Liver (tissue), 8 donors: ENCODE measurements at regions not wholly inside any gene's neighbourhood (a gene's known extent, or its start where the extent isn't known, plus 50 kb on each side); places are given as distances from the start of the nearest gene placed in this dataset.

Experiments
- DNase-seq: peaks from one replicate; pipeline ENCODE4 v3.0.0-alpha.2; 2017; ENCODE audit warnings: low spot score
- H3K27ac ChIP-seq, 2 donors: one replicate each; pipeline ENCODE4 v1.7.0; 2013; ENCODE audit warnings: inconsistent platforms in 2 of 2, low read length in 2 of 2, control low read depth in 1 of 2, low read depth in 1 of 2, mild to moderate bottlenecking in 1 of 2
- H3K27me3 ChIP-seq, 4 donors: one replicate each; pipeline versions ENCODE4 v1.6.1 to v1.7.0; 2013; ENCODE audit warnings: low read length in 3 of 4, inconsistent platforms in 1 of 4, mild to moderate bottlenecking in 1 of 4, moderate library complexity in 1 of 4; ENCODE audit not compliant: control insufficient read depth in 4 of 4, insufficient read depth in 4 of 4
- H3K36me3 ChIP-seq, 4 donors: one replicate each; pipeline versions ENCODE4 v1.6.1 to v1.7.0; 2013; ENCODE audit warnings: low read length in 3 of 4, mild to moderate bottlenecking in 3 of 4, low read depth in 1 of 4, moderate library complexity in 1 of 4; ENCODE audit not compliant: control insufficient read depth in 4 of 4, insufficient read depth in 3 of 4
- H3K4me1 ChIP-seq, 4 donors: one replicate each; pipeline versions ENCODE4 v1.6.1 to v1.7.0; 2013; ENCODE audit warnings: low read length in 3 of 4, mild to moderate bottlenecking in 3 of 4, moderate library complexity in 1 of 4; ENCODE audit not compliant: control insufficient read depth in 4 of 4, insufficient read depth in 4 of 4
- H3K4me3 ChIP-seq, 3 donors: one replicate each; pipeline versions ENCODE4 v1.6.1 to v1.7.0; 2013; ENCODE audit warnings: low read length in 3 of 3, control low read depth in 1 of 3, low read depth in 1 of 3, mild to moderate bottlenecking in 1 of 3
- H3K9ac ChIP-seq, 2 donors: one replicate each; pipeline ENCODE4 v1.7.0; 2013; ENCODE audit warnings: low read length in 2 of 2, mild to moderate bottlenecking in 2 of 2, moderate library complexity in 2 of 2, control low read depth in 1 of 2, low read depth in 1 of 2
- H3K9me3 ChIP-seq, 4 donors: one replicate each; pipeline versions ENCODE4 v1.6.1 to v1.7.0; 2013; ENCODE audit warnings: low read length in 3 of 4; ENCODE audit not compliant: control insufficient read depth in 4 of 4
- EGR1 ChIP-seq, 2 donors: IDR thresholded peaks; 2 replicates each; pipeline ENCODE4 v1.6.1; 2016 to 2018; ENCODE audit warnings: antibody characterized with exemption in 2 of 2, low read depth in 2 of 2
- FOXA1 ChIP-seq: IDR thresholded peaks from 2 replicates; pipeline ENCODE4 v1.6.1; 2016; ENCODE audit warnings: antibody characterized with exemption
- FOXA2 ChIP-seq: IDR thresholded peaks from 2 replicates; pipeline ENCODE4 v1.6.1; 2016; ENCODE audit warnings: antibody characterized with exemption
- GABPA ChIP-seq, 2 donors: IDR thresholded peaks in 1 of 2; conservative IDR thresholded peaks in 1 of 2; 2 replicates each; pipeline ENCODE4 v1.6.1; 2016; ENCODE audit warnings: antibody characterized with exemption in 2 of 2, mild to moderate bottlenecking in 1 of 2, moderate library complexity in 1 of 2
- HNF4A ChIP-seq, 2 donors: conservative IDR thresholded peaks; 2 replicates each; pipeline ENCODE4 v1.6.1; 2016; ENCODE audit warnings: antibody characterized with exemption in 2 of 2, mild to moderate bottlenecking in 2 of 2
- HNF4G ChIP-seq: IDR thresholded peaks from 2 replicates; pipeline ENCODE4 v1.6.1; 2016; ENCODE audit warnings: antibody characterized with exemption
- RAD21 ChIP-seq, 2 donors: IDR thresholded peaks; 2 replicates each; pipeline ENCODE4 v1.6.1; 2016; ENCODE audit warnings: antibody characterized with exemption in 2 of 2, mild to moderate bottlenecking in 2 of 2
- RXRA ChIP-seq, 2 donors: IDR thresholded peaks; 2 replicates each; pipeline ENCODE4 v1.6.1; 2017 to 2018; ENCODE audit warnings: antibody characterized with exemption in 2 of 2, mild to moderate bottlenecking in 1 of 2
- SP1 ChIP-seq: IDR thresholded peaks from 2 replicates; pipeline ENCODE4 v1.6.1; 2018; ENCODE audit warnings: antibody characterized with exemption, mild to moderate bottlenecking
- YY1 ChIP-seq: IDR thresholded peaks from 2 replicates; pipeline ENCODE4 v1.6.1; 2016; ENCODE audit warnings: antibody characterized with exemption, mild to moderate bottlenecking
- WGBS: extraction: QIAGEN DNeasy Blood & Tissue Kit; methylation state at CpG from one replicate; pipeline ENCODE4 v1.1.7; 2013; 5-methylcytosine and 5-hydroxymethylcytosine counted together
- TF ChIP-seq, protein P1 (sequence below): fragments of 150-350 bp; IDR thresholded peaks from 2 replicates; pipeline ENCODE4 v1.5.1; 2017; ENCODE audit warnings: improper control_type of control experiment, low read depth, low read length; ENCODE audit not compliant: missing input control
- TF ChIP-seq, protein P2 (sequence below): IDR thresholded peaks from 2 replicates; pipeline ENCODE4 v1.6.1; 2016; ENCODE audit warnings: antibody characterized with exemption
- TF ChIP-seq, protein P3 (sequence below): IDR thresholded peaks from 2 replicates; pipeline ENCODE4 v1.6.1; 2016; ENCODE audit warnings: antibody characterized with exemption, mild to moderate bottlenecking
- TF ChIP-seq, protein P4 (sequence below): IDR thresholded peaks from 2 replicates; pipeline ENCODE4 v1.6.1; 2016; ENCODE audit warnings: antibody characterized with exemption
- donor health status: healthy.
- donor health status: healthy.
- donor health status: healthy.
- donor health status: healthy.
- donor health status: healthy.

DNA sequence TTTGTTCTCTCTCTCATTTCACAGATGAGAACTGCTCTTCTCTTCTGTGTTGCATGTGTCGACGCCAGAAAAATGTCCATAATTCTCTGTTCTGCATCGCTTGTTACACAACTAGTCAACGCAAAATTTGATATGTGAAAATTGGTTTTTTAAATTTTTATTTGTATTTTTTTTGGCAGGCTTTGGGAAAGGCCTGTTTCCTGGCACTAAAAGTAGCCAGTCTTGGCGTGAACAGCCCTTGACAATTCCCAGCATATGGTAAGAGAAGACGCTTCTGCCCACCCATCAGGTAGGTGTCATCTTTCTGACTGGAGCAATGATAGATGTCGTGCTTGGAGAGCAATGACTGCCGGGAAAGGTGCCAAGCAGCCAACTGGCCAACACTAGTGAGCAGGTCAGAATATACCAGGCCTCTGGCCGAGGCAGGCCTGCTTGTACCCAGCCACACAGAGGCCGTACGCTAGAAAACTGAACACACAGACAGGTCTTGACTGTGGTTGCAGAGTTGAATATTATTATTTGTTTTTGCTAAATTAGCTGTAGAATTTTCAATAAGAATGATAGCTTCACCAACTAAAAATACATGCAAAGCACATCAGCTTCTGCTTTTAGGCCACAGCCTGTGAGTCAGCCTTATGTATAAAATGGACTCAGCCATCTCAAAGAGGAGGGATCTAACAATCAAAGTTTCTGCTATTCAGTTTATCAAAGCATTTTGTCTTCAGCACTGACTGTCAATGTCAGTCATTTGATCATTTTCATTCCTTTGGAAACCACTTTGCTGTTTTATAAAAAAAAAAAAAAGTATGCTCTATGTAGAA lies 837.5 kb downstream of the MCTP2 start:
- Histone ChIP-seq H3K27me3 (no peaks in the 10 kb centered on the region), H3K27ac (no peak overlapping the region), H3K9ac (no peak overlapping the region), H3K4me3 (no peak overlapping the region), H3K9me3 (no peaks in the 10 kb centered on the region), H3K4me1 (no peaks in the 10 kb centered on the region), H3K36me3 (peaks cover 0 to 2% (median 0%) of the 10 kb centered on the region in 4 donors)
- no peak for DNase-seq
- WGBS, result 88% methylated on average over 11 of the region's 11 CpGs
- TF ChIP-seq EGR1 (IDR thresholded peaks at IDR 0.05; ENCODE audit: low read depth in 2 of 2) (no peak), SP1 (no peak), GABPA (IDR thresholded peaks at IDR 0.05 in 1 of 2, conservative IDR thresholded peaks at IDR 0.05 in 1 of 2) (no peak), RAD21 (IDR thresholded peaks at IDR 0.05) (no peak), HNF4G (no peak), HNF4A (conservative IDR thresholded peaks at IDR 0.05) (no peak)
- TF ChIP-seq, protein P1, sequence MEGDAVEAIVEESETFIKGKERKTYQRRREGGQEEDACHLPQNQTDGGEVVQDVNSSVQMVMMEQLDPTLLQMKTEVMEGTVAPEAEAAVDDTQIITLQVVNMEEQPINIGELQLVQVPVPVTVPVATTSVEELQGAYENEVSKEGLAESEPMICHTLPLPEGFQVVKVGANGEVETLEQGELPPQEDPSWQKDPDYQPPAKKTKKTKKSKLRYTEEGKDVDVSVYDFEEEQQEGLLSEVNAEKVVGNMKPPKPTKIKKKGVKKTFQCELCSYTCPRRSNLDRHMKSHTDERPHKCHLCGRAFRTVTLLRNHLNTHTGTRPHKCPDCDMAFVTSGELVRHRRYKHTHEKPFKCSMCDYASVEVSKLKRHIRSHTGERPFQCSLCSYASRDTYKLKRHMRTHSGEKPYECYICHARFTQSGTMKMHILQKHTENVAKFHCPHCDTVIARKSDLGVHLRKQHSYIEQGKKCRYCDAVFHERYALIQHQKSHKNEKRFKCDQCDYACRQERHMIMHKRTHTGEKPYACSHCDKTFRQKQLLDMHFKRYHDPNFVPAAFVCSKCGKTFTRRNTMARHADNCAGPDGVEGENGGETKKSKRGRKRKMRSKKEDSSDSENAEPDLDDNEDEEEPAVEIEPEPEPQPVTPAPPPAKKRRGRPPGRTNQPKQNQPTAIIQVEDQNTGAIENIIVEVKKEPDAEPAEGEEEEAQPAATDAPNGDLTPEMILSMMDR, result no peak
- TF ChIP-seq, protein P2, sequence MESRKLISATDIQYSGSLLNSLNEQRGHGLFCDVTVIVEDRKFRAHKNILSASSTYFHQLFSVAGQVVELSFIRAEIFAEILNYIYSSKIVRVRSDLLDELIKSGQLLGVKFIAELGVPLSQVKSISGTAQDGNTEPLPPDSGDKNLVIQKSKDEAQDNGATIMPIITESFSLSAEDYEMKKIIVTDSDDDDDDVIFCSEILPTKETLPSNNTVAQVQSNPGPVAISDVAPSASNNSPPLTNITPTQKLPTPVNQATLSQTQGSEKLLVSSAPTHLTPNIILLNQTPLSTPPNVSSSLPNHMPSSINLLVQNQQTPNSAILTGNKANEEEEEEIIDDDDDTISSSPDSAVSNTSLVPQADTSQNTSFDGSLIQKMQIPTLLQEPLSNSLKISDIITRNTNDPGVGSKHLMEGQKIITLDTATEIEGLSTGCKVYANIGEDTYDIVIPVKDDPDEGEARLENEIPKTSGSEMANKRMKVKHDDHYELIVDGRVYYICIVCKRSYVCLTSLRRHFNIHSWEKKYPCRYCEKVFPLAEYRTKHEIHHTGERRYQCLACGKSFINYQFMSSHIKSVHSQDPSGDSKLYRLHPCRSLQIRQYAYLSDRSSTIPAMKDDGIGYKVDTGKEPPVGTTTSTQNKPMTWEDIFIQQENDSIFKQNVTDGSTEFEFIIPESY, result no peak

DNA sequence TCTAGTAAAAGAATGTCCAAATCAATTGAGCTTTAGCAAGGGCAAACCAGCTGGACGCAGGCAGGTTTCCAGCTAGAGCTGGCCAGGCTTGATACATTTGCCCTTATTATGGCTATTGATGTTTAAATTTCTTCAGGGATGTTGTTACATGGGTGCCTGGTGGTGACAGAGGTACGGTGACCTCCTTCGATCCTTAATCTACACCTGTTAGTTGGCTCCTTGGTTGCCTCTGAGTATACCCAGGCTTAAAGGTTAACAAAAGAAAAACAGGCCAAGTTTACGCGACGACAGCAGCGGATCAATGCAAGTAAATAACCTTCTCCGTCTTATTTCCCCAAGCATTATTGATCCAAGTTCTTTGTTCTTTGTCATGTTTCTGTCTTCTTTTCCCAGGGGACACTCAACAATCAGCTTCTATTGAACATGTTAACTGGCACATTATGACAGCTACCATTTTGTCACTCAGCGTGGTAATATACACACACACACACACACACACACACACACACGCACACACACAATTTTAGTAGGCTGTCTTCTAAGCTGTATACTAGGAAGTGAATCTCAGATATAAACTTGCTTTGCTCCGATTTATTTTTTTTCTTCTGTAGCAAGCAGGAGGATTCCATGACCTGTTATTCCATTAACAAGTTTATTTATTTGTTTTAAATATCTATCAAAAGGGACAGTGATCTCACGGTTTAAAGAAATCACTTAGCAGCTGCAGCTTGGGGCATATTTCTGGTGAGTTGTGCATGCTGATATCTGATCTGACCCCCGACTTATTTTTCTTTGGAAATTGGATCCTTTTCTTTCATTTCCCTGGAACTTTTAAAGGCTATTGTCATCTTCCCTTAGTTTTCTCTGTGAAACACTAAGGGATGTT lies 844.7 kb downstream of the MCTP2 start:
- Histone ChIP-seq H3K9me3 (no peaks in the 10 kb centered on the region), H3K27me3 (no peaks in the 10 kb centered on the region), H3K4me3 (no peak overlapping the region), H3K27ac (no peak overlapping the region), H3K36me3 (peaks cover 0 to 2% (median 0%) of the 10 kb centered on the region in 4 donors), H3K4me1 (no peaks in the 10 kb centered on the region), H3K9ac (no peak overlapping the region)
- DNase-seq, result no peak
- 53% methylated on average over 13 of the region's 13 CpGs for WGBS
- TF ChIP-seq RXRA (IDR thresholded peaks at IDR 0.05), result no peak
- no peak for TF ChIP-seq HNF4A (conservative IDR thresholded peaks at IDR 0.05)
- TF ChIP-seq SP1, result no peak
- TF ChIP-seq GABPA (IDR thresholded peaks at IDR 0.05 in 1 of 2, conservative IDR thresholded peaks at IDR 0.05 in 1 of 2), result no peak
- TF ChIP-seq, protein P3, sequence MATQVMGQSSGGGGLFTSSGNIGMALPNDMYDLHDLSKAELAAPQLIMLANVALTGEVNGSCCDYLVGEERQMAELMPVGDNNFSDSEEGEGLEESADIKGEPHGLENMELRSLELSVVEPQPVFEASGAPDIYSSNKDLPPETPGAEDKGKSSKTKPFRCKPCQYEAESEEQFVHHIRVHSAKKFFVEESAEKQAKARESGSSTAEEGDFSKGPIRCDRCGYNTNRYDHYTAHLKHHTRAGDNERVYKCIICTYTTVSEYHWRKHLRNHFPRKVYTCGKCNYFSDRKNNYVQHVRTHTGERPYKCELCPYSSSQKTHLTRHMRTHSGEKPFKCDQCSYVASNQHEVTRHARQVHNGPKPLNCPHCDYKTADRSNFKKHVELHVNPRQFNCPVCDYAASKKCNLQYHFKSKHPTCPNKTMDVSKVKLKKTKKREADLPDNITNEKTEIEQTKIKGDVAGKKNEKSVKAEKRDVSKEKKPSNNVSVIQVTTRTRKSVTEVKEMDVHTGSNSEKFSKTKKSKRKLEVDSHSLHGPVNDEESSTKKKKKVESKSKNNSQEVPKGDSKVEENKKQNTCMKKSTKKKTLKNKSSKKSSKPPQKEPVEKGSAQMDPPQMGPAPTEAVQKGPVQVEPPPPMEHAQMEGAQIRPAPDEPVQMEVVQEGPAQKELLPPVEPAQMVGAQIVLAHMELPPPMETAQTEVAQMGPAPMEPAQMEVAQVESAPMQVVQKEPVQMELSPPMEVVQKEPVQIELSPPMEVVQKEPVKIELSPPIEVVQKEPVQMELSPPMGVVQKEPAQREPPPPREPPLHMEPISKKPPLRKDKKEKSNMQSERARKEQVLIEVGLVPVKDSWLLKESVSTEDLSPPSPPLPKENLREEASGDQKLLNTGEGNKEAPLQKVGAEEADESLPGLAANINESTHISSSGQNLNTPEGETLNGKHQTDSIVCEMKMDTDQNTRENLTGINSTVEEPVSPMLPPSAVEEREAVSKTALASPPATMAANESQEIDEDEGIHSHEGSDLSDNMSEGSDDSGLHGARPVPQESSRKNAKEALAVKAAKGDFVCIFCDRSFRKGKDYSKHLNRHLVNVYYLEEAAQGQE, result no peak
- TF ChIP-seq, protein P4, sequence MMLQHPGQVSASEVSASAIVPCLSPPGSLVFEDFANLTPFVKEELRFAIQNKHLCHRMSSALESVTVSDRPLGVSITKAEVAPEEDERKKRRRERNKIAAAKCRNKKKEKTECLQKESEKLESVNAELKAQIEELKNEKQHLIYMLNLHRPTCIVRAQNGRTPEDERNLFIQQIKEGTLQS, result no peak
- TF ChIP-seq FOXA1, result no peak
- TF ChIP-seq FOXA2, result no peak
- TF ChIP-seq YY1, result no peak
